Mucosa of rectum (tissue), 2 donors: ENCODE measurements at regions not wholly inside any gene's neighbourhood (a gene's known extent, or its start where the extent isn't known, plus 50 kb on each side); places are given as distances from the start of the nearest gene placed in this dataset.
"Not testable (repeated sequence)": the region's sequence is repeated elsewhere in the genome, so short reads cannot be mapped to it uniquely, and the experiment has no call there.

Source experiments
- H3K27ac ChIP-seq, 2 donors: one replicate each; pipeline ENCODE4 v1.7.0; 2013; ENCODE audit warnings: inconsistent platforms in 2 of 2, low read depth in 2 of 2, low read length in 2 of 2
- H3K27me3 ChIP-seq, 2 donors: one replicate each; pipeline ENCODE4 v1.7.0; 2013; ENCODE audit warnings: low read length in 2 of 2; ENCODE audit not compliant: control insufficient read depth in 2 of 2, insufficient read depth in 2 of 2
- H3K36me3 ChIP-seq, 2 donors: one replicate each; pipeline ENCODE4 v1.7.0; 2013; ENCODE audit warnings: low read length in 2 of 2; ENCODE audit not compliant: control insufficient read depth in 2 of 2, insufficient read depth in 2 of 2
- H3K4me1 ChIP-seq, 2 donors: one replicate each; pipeline ENCODE4 v1.7.0; 2013; ENCODE audit warnings: low read length in 2 of 2, mild to moderate bottlenecking in 1 of 2; ENCODE audit not compliant: control insufficient read depth in 2 of 2, insufficient read depth in 2 of 2
- H3K4me3 ChIP-seq, 2 donors: one replicate each; pipeline ENCODE4 v1.7.0; 2013; ENCODE audit warnings: low read length in 2 of 2
- H3K9ac ChIP-seq, 2 donors: one replicate each; pipeline ENCODE4 v1.7.0; 2013; ENCODE audit warnings: low read length in 2 of 2, low read depth in 1 of 2, mild to moderate bottlenecking in 1 of 2
- H3K9me3 ChIP-seq, 2 donors: one replicate each; pipeline ENCODE4 v1.7.0; 2013; ENCODE audit warnings: low read length in 2 of 2; ENCODE audit not compliant: control insufficient read depth in 2 of 2
- donor health status: healthy.
- donor health status: Normal muscosa, but diverticular disease.

DNA sequence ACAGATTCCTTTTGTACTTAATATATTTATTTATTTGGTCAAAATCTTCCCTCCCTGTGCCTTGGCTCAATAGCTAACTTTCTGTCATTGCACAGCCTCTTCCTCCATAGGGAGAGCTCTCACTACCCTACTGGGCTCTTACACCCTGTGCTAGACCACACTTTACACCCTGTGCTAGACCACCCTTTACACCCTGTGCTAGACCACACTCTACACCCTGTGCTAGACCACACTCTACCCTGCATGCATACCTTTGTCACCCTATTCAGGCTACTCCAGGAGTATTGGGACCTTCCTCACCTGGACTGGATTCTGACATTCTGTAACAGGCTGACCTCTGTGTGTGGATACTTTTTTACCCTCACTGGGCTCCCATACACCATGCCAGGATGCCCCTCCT is 298.5 kb upstream of the TPK1 start:
- no peak overlapping the region for H3K4me3 ChIP-seq
- no peak overlapping the region for H3K27ac ChIP-seq
- no peak overlapping the region for H3K9ac ChIP-seq
- no peaks in the 10 kb centered on the region for H3K4me1 ChIP-seq
- no peaks in the 10 kb centered on the region for H3K36me3 ChIP-seq
- H3K27me3 ChIP-seq = no peaks in the 10 kb centered on the region
- H3K9me3 ChIP-seq = no peaks in the 10 kb centered on the region

DNA sequence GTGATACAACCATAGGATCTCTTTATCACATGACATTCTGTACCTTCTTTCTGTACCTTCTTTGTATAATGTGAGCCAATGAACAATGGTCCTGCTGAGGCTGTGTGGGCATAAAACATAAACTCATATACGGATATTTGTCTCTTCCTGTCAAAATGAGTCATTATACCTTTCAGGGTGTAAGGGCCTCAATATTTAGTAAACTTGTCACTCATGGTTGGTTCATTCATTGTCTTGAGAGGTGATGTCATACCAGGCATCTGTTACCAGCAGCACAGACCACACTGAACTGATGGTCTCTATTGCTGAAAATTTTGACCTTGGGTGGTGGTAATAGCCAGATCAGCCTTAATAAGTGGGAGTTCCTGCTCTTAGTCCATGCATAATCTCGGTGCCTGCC is 287.6 kb upstream of the TPK1 start:
- H3K9me3 ChIP-seq = peaks cover 0 to 4% of the 10 kb centered on the region in 2 donors
- H3K4me1 ChIP-seq = no peaks in the 10 kb centered on the region
- H3K27ac ChIP-seq = no peak overlapping the region
- H3K4me3 ChIP-seq = no peak overlapping the region
- no peaks in the 10 kb centered on the region for H3K27me3 ChIP-seq
- H3K36me3 ChIP-seq = no peaks in the 10 kb centered on the region
- no peak overlapping the region for H3K9ac ChIP-seq

- Histone ChIP-seq H3K27me3 (no peaks in the 10 kb centered on the region), H3K36me3 (no peaks in the 10 kb centered on the region), H3K9me3 (peaks cover 0 to 1% of the 10 kb centered on the region in 2 donors), H3K27ac (no peak overlapping the region), H3K9ac (no peak overlapping the region), H3K4me3 (no peak overlapping the region), H3K4me1 (no peaks in the 10 kb centered on the region)
Measured at GRCh38 chr7:145106001-145106400, 270.1 kb upstream of the TPK1 start.

GRCh38 chr7:145105561-145105960 is 269.7 kb upstream of the TPK1 start:
- H3K9ac ChIP-seq = no peak overlapping the region
- no peaks in the 10 kb centered on the region for H3K27me3 ChIP-seq
- peaks cover 0 to 1% of the 10 kb centered on the region in 2 donors for H3K9me3 ChIP-seq
- H3K36me3 ChIP-seq = no peaks in the 10 kb centered on the region
- H3K27ac ChIP-seq = no peak overlapping the region
- H3K4me3 ChIP-seq = no peak overlapping the region
- H3K4me1 ChIP-seq = no peaks in the 10 kb centered on the region

- Histone ChIP-seq H3K27me3 (no peaks in the 10 kb centered on the region), H3K36me3 (no peaks in the 10 kb centered on the region), H3K9me3 (no peaks in the 10 kb centered on the region), H3K27ac (no peak overlapping the region), H3K4me3 (no peak overlapping the region), H3K4me1 (no peaks in the 10 kb centered on the region), H3K9ac (no peak overlapping the region)
Measured at GRCh38 chr7:145104400-145104799, 268.5 kb upstream of the TPK1 start.

DNA sequence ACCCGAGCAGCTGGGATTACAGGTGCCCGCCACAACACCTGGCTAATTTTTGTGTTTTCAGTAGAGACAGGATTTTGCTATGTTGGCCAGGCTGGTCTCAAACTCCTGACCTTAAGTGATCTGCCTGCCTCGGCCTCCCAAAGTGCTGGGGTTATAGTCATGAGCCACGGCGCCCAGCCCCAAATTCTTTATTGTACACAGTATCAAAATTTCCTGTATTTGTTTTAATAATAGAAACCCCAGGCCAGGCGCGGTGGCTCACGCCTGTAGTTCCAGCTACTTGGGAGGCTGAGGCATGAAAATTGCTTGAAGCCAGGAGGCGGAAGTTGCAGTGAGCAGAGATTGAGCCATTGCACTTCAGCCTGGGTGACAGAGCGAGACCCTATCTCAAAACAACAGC is 266.3 kb upstream of the TPK1 start:
- H3K4me1 ChIP-seq, H3K27ac ChIP-seq, H3K27me3 ChIP-seq, H3K4me3 ChIP-seq, H3K36me3 ChIP-seq, H3K9ac ChIP-seq, H3K9me3 ChIP-seq: not testable (repeated sequence)

DNA sequence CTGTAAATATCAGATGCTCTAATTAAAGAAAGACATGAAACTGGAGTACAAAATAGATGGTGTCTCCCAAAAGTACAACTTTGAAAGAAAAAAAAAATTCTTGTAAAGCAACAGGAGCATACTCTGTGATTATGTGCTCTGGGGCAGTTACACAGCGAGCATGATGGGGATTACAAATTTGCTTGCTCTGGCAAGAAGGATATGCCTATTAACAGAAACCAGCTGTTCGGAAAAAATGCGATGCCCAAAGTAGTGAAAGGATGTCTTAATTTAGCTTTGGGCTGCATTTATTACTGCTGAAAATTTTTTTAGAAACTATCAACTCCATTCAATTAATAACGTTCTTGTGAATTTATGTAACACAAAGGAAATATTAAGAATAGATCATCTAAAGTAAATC is 256.9 kb upstream of the TPK1 start:
- Histone ChIP-seq H3K4me1 (no peaks in the 10 kb centered on the region), H3K27me3 (no peaks in the 10 kb centered on the region), H3K9ac (no peak overlapping the region), H3K36me3 (no peaks in the 10 kb centered on the region), H3K4me3 (no peak overlapping the region), H3K27ac (no peak overlapping the region), H3K9me3 (no peaks in the 10 kb centered on the region)

GRCh38 chr7:145088111-145088745 is 252.4 kb upstream of the TPK1 start:
- Histone ChIP-seq H3K9me3 (no peaks in the 10 kb centered on the region), H3K9ac (no peak overlapping the region), H3K27me3 (no peaks in the 10 kb centered on the region), H3K4me1 (no peaks in the 10 kb centered on the region), H3K36me3 (no peaks in the 10 kb centered on the region), H3K27ac (no peak overlapping the region), H3K4me3 (no peak overlapping the region)

GRCh38 chr7:145082366-145083161 is 246.7 kb upstream of the TPK1 start:
- no peak overlapping the region for H3K27ac ChIP-seq
- no peak overlapping the region for H3K4me3 ChIP-seq
- no peaks in the 10 kb centered on the region for H3K27me3 ChIP-seq
- H3K9me3 ChIP-seq = no peaks in the 10 kb centered on the region
- no peaks in the 10 kb centered on the region for H3K4me1 ChIP-seq
- H3K9ac ChIP-seq = no peak overlapping the region
- H3K36me3 ChIP-seq = no peaks in the 10 kb centered on the region

GRCh38 chr7:145065473-145065872 is 229.6 kb upstream of the TPK1 start:
- Histone ChIP-seq H3K4me3 (no peak overlapping the region), H3K27me3 (no peaks in the 10 kb centered on the region), H3K4me1 (no peaks in the 10 kb centered on the region), H3K27ac (no peak overlapping the region), H3K9me3 (no peaks in the 10 kb centered on the region), H3K9ac (no peak overlapping the region), H3K36me3 (no peaks in the 10 kb centered on the region)
